Esophagus squamous epithelium (tissue), 4 donors: ENCODE measurements at regions not wholly inside any gene's neighbourhood (a gene's known extent, or its start where the extent isn't known, plus 50 kb on each side); places are given as distances from the start of the nearest gene placed in this dataset.

Experiments used
- POLR2A ChIP-seq, 4 donors: fragments of 450-650 bp; IDR thresholded peaks; one replicate each; pipeline ENCODE4 v1.6.1; 2017; ENCODE audit warnings: antibody characterized with exemption in 4 of 4, mild to moderate bottlenecking in 4 of 4, moderate library complexity in 3 of 4
- TF ChIP-seq, protein P1 (sequence below), 6 experiments: fragments of 450-650 bp in 4 of 6; fragments of 200-600 bp in 2 of 6; sonication (generic) in 2 of 6; IDR thresholded peaks; one replicate each; pipeline ENCODE4 v1.5.1; 2016 to 2019; ENCODE audit warnings: antibody characterized with exemption in 6 of 6, mild to moderate bottlenecking in 4 of 6, moderate library complexity in 4 of 6

DNA sequence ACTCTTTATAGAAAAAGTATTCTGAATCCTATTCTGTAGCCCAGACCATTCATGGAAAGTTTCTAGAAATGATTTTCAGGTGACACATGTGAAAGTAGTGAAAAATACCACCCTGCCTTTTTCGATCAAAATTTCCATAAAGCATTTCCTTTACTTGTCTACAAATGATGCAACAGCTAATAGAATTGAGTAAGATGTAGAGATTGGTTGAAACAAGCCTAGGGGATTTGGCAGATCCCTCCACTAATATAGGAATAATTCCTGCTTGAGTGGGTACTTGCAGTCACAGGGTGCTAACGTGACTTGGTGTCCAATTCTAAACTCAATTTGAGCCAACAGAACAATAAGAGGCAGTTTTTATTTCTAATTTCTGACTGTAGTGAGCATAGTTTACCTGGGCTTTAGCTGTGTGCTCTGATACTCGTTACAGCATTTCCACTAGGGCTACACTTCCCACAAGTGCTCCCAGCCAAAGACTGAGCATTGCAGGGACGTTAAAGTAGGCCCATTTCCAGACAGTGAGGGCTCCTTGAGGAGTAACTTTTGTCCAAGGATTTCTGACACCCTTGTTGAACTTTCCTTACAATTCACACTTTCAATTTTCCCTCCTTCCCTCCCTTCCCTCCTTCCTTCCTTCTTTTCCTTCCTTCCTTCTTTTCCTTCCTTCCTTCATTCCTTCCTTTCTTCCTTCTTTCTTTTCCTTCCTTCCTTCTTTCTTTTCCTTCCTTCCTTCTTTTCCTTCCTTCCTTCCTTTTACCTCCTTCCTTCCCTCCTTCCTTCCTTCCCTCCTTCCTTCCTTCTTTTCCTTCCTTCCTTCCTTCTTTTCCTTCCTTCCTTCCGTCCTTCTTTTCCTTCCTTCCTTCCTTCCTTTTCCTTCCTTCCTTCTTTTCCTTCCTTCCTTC, 53.9 kb upstream of the TP63 start:
- TF ChIP-seq, protein P1, sequence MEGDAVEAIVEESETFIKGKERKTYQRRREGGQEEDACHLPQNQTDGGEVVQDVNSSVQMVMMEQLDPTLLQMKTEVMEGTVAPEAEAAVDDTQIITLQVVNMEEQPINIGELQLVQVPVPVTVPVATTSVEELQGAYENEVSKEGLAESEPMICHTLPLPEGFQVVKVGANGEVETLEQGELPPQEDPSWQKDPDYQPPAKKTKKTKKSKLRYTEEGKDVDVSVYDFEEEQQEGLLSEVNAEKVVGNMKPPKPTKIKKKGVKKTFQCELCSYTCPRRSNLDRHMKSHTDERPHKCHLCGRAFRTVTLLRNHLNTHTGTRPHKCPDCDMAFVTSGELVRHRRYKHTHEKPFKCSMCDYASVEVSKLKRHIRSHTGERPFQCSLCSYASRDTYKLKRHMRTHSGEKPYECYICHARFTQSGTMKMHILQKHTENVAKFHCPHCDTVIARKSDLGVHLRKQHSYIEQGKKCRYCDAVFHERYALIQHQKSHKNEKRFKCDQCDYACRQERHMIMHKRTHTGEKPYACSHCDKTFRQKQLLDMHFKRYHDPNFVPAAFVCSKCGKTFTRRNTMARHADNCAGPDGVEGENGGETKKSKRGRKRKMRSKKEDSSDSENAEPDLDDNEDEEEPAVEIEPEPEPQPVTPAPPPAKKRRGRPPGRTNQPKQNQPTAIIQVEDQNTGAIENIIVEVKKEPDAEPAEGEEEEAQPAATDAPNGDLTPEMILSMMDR (IDR thresholded peaks at IDR 0.05), result no peak
- TF ChIP-seq POLR2A (IDR thresholded peaks at IDR 0.05), result no peak
